Ecto neural progenitor cell (in vitro differentiated cells): ENCODE measurements at regions not wholly inside any gene's neighbourhood (a gene's known extent, or its start where the extent isn't known, plus 50 kb on each side); places are given as distances from the start of the nearest gene placed in this dataset.
"Not testable (repeated sequence)": the region's sequence is repeated elsewhere in the genome, so short reads cannot be mapped to it uniquely, and the experiment has no call there.

Source experiments
- DNase-seq: peaks from one replicate; pipeline ENCODE4 v3.0.0-alpha.2; 2018; ENCODE audit warnings: low spot score

- DNase-seq = not testable (repeated sequence)
Observed at GRCh38 chr1:206361978-206362543, 108.2 kb upstream of the IKBKE start.

- DNase-seq = not testable (repeated sequence)
Observed at GRCh38 chr1:206362994-206363393, 107.3 kb upstream of the IKBKE start.

GRCh38 chr1:206365271-206365670 lies 105.0 kb upstream of the IKBKE start:
- not testable (repeated sequence) for DNase-seq

- peak; percentile 46 for DNase-seq
Observed at GRCh38 chr1:206366131-206366530, 104.1 kb upstream of the IKBKE start.

GRCh38 chr1:206366772-206367171 lies 103.5 kb upstream of the IKBKE start:
- not testable (repeated sequence) for DNase-seq

GRCh38 chr1:206367955-206368622 lies 102.2 kb upstream of the IKBKE start:
- not testable (repeated sequence) for DNase-seq

- not testable (repeated sequence) for DNase-seq
Observed at GRCh38 chr1:206374725-206375124, 95.6 kb upstream of the IKBKE start.

GRCh38 chr1:206375552-206375951 lies 94.7 kb upstream of the IKBKE start:
- not testable (repeated sequence) for DNase-seq

- DNase-seq = not testable (repeated sequence)
Observed at GRCh38 chr1:206378506-206378905, 91.8 kb upstream of the IKBKE start.

GRCh38 chr1:206379245-206379644 lies 91.0 kb upstream of the IKBKE start:
- not testable (repeated sequence) for DNase-seq

- DNase-seq = not testable (repeated sequence)
Observed at GRCh38 chr1:206380163-206380790, 90.0 kb upstream of the IKBKE start.

GRCh38 chr1:206380791-206381610 lies 89.3 kb upstream of the IKBKE start:
- peak; percentile 36 for DNase-seq

- DNase-seq = not testable (repeated sequence)
Observed at GRCh38 chr1:206384029-206384807, 86.1 kb upstream of the IKBKE start.

- not testable (repeated sequence) for DNase-seq
Observed at GRCh38 chr1:206384891-206385290, 85.4 kb upstream of the IKBKE start.

- DNase-seq = not testable (repeated sequence)
Observed at GRCh38 chr1:206387631-206388030, 82.6 kb upstream of the IKBKE start.

GRCh38 chr1:206391903-206392302 lies 78.4 kb upstream of the IKBKE start:
- DNase-seq = not testable (repeated sequence)

GRCh38 chr1:206397501-206397900 lies 72.8 kb upstream of the IKBKE start:
- DNase-seq = not testable (repeated sequence)

- not testable (repeated sequence) for DNase-seq
Observed at GRCh38 chr1:206398261-206398660, 72.0 kb upstream of the IKBKE start.

- DNase-seq = not testable (repeated sequence)
Observed at GRCh38 chr1:206403612-206404307, 66.5 kb upstream of the IKBKE start.

GRCh38 chr1:206404309-206405027 lies 65.8 kb upstream of the IKBKE start:
- not testable (repeated sequence) for DNase-seq
